CD1c-positive myeloid dendritic cell (primary cell): ENCODE measurements at regions not wholly inside any gene's neighbourhood (a gene's known extent, or its start where the extent isn't known, plus 50 kb on each side); places are given as distances from the start of the nearest gene placed in this dataset.
"Not testable (repeated sequence)": the region's sequence is repeated elsewhere in the genome, so short reads cannot be mapped to it uniquely, and the experiment has no call there.

Source experiments
- DNase-seq: peaks from one replicate; pipeline ENCODE4 v3.0.0-alpha.2; 2016; ENCODE audit errors: extremely low spot score

DNA sequence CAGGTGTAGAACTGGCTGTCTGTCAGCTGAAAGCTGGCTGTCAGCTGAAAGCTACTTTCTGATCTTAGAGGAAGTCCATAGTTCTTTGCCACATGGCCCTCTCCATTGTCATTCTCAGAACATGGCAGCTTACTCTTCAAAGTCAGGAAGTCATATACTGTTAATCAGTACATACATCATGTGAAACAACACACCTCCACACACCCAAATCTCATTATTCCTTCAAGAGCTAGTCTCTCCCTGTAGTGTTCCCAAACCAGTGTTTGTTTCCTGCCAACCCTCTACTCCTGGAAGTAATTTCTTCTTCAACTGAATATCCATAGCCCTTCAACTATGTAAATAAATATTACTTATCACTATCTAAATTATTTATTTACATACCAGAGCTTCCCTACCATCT, 58.9 kb downstream of the OR5AK2 start:
- no peak for DNase-seq

DNA sequence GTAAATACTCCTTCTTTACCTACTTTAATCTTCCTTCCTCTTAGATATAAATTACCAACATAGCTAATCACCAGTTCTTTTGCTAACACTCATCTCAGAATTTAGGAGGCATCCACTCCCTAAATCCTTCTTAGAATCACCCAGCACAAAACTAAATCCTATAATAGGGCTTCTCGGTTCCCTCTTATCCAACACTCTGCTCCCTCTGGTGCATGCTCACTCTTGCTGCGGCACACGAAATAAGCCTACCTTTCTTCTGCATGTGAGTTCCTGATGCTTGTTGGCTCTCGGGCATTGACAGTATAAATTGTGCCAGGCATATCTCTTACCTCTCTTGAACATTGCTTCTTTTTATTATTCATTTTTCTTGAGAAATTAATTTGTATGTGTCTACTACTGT, 61.0 kb downstream of the OR5AK2 start:
- DNase-seq = no peak

DNA sequence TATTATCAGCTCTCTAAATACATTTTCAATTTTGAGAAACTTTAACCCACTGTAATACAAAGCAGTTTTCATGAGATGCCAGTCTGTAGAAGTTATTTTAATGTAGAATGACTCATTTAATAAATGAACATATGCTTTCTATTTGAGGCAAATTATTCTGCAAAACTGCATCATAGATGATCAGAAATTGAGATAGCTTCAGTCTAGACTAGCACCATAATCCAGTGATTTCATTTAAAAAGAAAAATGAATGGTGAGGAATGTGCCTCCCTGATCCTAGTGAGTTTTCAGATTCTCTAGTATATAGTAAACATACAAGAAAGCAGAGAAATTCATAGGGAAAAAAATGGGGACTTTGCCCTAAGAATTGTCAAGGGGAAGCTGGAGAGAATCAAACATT, 66.1 kb downstream of the OR5AK2 start:
- DNase-seq = no peak

DNA sequence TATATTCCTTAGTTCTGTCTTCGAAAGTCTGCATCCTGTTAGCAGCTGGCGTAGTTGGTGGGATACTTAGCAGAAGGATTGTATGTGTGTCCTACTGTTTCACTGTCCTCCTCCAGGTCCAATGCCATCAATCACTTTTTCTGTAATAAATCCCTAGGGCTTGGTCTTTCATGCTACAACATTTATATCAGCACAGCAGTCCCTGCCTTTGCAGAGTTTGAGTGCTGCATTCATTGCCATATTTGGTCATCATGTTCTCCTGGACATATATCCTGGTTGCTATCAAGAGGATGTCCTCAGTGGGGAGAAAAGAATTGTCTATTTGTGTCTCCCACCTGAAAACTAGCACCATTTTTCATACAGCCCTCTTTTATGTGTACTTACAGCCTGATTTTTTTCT, 67.0 kb downstream of the OR5AK2 start:
- DNase-seq = no peak

DNA sequence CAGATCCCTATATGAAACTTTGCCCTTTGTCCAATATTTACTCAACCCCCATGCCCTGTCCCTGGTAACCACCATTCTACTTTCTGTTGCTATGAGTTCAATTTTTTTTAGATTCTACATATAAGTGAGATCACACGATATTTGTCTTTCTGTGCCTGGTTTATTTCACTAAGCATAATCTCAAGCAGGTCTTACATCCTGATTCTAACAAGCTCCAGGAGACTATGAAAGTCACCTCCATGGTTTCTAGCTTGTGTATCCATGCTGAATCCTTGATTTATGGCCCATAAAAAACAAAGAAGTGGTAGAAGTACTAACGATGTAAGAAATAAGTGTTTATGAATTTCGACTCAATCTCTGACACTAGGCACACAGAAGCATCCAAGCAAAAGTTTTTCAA, 68.0 kb downstream of the OR5AK2 start:
- no peak for DNase-seq

DNA sequence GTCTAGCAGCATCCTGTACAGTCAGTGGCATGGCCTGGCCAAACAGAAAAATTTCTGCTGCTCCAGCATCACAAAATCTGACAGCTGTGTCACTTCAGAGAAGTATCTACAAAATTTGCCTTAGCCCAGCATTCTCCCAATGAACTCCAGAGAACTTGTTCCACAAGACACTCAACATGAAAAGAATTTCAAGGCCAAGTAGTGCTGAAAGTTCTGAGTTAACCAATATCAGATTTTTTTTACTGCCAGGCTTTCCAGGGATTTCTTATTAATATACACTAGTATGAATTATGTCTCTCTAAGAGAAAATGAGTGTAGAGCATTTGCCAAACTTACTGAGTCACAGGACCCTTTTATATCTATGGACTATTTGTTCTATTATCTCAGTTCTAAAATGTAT, 68.8 kb downstream of the OR5AK2 start:
- DNase-seq = no peak

DNA sequence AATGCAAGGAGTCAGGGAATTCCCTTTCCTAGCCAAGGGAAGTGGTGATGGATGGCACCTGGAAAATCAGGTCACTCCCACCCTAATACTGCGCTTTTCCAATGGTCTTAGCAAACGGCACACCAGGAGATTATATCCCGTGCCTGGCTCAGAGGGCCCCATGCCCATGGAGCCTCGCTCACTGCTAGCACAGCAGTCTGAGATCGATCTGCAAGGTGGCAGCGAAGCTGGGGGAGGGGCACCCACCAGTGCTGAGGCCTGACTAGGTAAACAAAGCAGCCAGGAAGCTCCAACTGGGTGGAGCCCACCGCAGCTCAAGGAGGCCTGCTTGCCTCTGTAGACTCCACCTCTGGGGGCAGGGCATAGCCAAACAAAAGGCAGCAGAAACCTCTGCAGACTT, 74.2 kb downstream of the OR5AK2 start:
- DNase-seq = not testable (repeated sequence)

DNA sequence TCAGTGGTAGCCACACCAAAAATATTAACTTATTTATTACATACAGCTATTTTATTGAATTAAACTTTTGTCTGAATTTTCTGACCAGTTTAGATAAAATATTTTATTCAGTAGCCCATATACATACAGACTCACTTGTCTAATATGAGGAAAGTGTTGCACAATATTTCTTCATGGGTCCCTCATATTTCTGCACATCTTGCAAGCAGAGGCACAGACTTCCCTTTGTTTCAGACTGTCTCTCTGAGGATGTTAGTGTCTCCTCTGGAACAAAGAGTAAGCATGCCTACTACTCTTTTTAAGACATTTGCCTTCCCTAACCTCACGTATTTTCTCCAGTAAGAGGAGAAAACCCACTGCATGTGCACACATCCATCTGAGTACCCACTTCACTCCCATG, 81.2 kb downstream of the OR5AK2 start:
- DNase-seq = no peak

DNA sequence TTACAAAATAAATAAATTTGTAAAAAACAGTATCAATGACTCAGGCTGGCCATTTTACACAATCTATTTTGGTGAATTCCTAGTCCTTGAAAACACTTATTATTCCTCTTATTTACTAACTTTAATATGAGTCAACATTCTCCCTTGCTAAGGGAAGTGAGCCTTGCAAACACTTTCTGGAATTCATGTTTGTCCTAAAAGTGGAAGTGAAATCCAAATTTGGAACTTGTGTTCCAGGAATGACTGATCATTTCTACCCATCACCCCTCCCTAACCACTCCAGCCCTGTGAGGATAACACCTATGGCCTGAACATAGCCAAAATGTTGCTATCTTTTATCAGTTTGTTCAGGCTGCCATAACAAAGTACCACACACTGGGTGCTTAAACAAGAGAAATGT, 83.1 kb downstream of the OR5AK2 start:
- DNase-seq = peak; percentile 53

DNA sequence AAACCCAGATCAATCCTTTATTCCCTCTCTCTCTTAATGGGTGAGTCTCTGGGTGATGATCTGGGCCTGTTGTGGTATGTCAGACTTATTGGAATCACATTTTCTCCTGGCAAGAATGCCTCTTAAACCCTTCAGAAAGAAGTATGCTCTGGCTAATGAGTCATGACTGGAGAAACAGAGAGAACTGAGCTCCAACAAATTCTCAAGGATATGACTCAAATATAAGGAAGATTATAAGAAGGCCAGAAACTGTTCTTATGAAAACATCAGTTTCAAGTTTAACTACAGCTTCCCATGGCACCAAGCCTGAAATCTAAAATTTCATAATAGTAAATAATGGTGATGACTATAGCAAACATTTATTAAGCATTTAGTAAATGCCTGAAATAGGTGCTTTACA, 83.9 kb downstream of the OR5AK2 start:
- DNase-seq = peak; percentile 17

DNA sequence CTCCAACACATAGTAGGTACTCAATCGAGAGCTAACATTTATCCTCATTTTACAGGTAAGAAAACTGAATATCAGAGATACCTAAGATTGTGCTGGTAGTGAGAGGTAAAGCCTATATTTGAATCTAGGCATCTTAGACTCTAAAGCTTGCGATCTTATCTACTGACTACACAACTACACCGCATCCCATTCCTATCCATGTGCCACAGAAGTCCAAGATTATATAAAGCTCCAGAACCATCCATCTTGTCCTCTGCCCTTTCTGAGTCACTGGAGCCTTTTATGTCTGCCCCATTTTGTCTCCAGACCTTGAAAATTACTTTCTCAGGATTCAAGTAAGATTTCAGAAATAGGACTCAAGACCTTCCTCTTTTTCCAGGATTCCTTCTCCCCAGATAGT, 84.4 kb downstream of the OR5AK2 start:
- DNase-seq = no peak

DNA sequence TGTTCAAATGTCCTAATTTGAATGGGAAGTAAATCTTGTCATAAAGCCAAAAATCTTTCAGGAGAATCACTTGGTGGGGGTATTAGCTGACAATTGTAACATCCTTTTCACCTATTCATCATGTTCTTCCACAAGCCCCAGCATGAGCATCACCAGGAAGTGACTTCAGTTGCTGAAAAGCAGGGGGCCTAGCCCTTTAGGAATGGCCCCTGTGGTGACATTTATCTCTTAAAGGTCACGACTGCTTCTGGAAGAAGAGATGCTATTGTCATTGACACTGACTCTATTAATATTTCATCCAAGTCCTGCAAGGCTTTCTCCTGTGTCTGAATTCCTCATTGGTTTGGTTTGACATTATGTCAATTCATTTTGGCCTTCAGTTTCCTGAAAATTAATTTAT, 92.6 kb downstream of the OR5AK2 start:
- DNase-seq = no peak

DNA sequence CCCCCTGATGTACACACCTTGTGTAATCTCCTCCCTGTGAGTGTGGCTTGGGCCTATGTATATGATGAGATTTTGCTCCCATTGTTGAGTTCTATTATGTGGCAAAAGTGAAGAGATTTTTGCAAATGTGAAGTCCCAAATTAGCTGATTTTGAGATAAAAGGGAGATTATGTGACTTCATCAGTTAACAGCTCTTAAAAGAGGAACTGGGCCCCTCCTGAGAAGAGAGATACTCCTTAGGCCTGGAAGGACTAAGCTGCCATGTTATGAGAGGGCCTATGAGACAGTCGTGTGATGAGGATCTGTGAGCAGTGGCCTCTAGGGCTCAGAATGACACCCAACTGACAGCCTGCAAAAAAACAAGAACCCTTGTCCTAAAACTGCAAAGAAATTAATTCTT, 93.4 kb downstream of the OR5AK2 start:
- DNase-seq = no peak

DNA sequence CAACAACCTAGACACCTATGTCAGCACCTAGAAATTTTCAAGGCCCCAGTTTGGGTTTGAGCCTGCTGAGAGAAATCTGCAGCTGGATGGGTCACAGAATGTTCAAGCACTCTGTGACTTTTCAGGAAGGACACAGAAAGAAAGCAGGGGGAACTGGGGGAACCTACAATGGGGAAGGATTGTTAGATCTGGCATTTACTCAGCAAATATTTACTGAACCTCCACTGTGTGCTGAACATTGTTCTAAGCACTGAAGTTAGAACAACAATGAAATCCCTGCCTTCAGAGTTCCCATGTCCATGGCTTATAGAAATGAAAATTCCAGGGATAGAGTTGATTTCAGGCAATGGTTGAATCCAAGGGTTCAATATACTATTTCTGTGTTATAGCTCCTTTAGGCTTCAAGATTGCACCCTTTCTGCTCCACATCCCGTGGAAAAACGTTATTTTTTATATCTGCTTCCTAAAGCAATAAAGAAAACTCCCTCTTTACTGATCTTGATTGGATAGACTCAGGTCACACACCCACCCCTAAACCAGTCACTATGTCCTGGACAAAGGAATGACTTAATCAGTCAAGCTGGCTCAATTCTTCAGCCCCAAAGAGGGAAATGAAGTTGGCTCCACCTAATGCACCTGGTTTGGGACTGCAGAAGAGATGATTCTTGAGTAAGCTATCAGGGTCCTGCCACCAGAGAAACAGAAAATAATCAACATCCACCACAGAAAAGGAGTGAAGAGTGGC, 95.1 kb downstream of the OR5AK2 start:
- DNase-seq = no peak

DNA sequence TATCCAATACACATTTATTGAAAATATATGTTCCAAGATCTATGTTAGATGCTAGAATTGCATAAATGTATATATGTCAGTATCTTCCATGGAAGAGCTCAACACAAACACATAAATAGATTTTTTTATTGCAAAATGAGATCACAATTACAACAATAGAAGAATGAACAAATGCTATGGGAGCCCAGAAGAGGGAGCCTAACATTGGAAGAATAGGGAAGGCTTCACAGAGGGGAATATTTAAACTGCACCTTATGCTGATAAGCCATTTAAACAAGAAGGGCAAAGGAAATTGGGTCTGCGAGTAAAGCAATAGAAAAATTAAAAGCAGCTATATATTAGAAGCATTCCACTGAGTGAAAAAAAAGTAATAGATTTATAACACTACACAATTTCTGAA, 96.1 kb upstream of the LRRC55 start:
- no peak for DNase-seq

DNA sequence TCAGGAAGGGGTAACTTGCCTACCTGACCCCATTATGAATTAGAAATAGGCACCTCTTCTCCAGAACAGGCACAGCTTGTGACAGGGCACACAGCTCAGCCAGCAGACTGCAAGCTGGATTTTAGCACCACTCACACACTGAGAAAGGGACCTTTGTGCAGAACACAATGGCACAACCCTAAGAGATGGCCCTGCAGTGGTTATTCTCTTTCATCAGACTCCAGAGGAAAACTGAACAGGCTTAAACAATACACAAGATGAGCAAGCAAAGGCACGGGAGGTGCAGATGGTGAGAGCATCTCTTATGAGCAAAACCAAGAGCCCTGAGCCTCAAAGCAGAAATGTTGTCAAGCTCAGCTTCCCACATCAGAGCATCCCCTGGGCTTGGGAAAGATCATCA, 93.8 kb upstream of the LRRC55 start:
- no peak for DNase-seq

DNA sequence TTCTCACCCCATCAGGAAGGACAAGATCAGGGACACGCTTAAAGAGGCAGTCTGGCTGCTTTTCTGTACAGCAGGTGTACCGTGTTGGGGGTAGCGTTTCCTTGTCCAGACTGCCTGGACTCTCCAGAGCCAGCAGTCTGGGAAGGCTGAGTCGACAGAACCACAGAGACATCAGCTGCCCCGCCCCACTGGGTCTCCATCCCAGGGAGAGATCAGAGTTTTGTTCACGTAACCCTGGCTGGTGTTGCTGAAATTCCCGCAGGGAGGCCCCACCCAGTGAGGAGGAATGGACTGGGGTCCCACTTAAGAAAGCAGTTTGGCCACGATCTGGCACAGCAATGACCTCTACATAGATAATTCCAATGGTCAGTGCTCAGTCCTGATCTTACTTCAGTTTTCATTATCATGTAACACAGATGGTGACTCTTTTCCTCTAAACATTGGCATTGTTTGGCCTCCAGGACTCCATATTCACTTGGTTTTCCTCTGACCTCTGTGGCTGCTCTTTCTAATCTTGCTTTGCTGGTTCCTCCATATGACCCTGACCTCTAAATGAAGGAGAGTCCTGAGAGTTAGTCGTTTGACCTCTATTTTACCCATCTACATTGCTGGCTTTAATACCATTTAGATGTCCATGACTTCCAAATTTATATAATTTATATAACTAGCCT, 89.6 kb upstream of the LRRC55 start:
- DNase-seq = no peak

DNA sequence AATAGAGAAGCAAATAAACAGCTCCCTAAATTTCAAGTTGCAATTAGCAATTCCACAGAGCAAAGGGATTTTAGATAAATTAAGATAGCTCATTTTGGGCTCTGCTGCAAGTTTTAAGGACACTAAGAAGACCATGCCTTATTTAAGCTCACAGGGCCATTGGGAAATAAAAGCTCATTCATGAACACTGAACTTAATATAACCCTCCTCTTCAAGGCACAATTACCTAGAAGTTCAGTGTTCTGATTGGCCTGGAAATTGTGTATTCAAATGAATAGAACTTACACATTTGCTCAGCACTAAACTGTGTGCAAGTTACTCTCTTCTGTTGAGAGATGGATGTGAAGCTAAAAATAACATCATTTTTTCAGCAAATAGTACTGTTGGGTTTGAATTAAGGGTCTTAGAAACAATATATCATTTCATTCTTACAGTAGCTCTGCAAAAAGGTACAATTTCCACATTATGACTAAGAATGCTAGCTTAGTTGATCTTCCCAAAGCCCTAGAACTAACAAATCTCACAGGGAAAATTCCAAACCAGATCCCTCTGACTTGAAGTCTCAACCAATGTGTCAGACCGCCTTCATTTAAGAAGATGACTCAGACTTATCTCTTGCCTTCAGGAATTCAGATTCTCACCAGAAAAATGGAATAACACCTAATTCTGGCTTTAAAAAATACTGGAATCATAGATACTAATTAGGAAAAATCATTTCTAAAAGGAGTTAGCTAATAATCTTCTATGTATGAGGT, 87.4 kb upstream of the LRRC55 start:
- no peak for DNase-seq

DNA sequence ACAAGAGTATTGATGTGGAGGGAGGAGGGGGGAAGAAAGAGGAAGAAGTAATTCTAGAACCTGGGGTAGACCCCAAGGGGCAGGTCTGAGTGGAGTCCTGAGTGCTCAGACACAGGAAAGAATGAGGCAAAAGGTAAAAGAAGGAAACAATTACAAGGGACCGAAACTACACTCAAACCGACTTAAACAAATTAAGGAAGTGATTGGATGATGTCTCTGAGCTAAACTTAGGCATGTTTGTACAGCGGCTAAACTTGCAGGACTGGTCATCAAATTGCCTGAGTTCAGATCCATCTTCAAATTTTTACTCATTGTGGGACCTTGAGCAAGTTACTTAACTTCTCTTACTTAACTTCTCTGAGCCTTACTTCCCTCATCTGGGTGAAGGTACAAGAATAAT, 86.3 kb upstream of the LRRC55 start:
- DNase-seq = no peak

DNA sequence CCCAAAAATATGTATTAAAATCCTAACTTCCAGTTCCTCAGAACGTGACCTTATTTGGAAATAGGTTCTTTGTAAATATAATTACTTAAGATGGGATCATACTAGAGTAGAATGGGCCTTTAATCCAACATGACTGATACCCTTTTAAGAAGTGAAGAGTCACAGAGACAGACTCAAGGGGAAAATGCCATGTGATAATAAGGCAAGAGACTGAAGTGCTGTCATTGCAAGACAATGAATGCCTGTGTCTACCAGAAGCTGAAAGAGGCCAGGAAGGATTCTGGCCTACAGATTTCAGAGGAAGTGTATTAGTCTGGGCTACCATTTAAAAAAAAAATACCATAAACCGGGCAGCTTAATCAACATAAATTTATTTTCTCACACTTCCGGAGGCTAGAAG, 85.9 kb upstream of the LRRC55 start:
- DNase-seq = no peak

DNA sequence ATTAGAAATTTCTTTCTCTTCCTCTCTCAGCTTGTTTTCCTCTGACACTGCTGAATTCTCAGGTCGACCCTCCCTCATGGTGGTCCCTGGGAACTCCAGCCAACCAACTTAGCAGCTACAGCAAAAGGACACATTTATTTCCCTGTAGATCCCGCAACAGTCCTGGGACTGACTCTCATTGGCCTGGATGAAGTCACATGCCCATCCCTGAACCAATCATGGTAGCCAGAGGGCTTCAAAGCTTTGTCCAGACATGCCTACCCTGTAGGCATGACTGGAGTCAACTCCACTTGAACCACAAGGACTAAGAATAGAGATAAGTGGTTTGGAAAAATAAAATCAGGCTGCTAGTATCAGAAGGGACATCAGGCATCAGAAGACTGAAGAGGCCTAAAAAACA, 84.6 kb upstream of the LRRC55 start:
- no peak for DNase-seq

DNA sequence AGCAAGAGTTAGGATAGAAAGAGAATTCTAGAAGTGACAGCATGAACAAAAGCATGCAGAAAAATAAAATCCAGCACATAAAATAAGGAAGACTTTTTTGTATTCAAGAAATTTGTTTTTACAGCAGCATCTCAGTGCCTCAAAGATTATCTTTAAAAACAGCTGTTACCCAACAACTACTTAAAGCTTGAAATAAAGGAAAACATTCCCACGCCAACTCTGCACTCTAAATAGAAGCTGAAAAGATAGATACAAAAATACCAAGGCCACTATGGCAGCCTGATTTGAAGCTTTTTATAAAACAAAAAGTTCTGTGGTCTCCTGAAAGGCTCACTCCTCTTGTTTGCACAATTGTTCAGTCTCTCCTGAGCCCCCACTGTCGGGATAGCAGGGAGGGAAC, 83.6 kb upstream of the LRRC55 start:
- DNase-seq = no peak
